NCI-H774 (cell line): ENCODE measurements at regions not wholly inside any gene's neighbourhood (a gene's known extent, or its start where the extent isn't known, plus 50 kb on each side); places are given as distances from the start of the nearest gene placed in this dataset.

Experiments
- DNase-seq: peaks from one replicate; lab custom pipeline; 2025; lab: John Stamatoyannopoulos, UW

DNA sequence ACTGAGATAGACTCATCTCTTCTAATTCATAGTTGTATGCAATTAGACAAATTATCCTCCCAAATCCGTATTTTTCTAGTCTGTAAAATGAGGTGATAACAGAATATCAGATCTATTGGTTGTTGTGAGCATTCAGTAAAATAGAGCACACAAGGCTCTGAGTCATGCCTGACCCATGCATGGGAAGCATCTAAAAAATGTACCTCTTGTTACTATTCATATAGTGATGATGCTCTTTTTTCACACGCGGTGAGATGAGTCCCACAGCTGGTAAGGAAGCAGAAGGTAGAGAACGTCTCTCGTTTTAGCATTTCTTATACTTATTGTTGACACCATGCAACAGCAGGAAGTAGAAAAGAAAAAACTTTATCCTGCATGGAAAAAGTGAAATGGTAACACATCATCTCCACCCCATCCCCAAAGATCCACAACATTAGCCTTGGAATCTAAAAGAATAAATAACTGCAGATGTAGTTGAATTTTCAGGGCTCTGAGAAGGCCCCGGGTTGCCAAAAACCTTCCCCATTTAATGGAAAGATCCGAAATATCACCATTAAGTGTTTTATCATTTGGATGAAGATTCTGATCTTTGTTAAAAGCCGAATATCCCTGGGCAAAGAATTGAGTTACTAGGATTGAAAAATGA lies 215.6 kb downstream of the TMEM114 start:
- DNase-seq = no peak

DNA sequence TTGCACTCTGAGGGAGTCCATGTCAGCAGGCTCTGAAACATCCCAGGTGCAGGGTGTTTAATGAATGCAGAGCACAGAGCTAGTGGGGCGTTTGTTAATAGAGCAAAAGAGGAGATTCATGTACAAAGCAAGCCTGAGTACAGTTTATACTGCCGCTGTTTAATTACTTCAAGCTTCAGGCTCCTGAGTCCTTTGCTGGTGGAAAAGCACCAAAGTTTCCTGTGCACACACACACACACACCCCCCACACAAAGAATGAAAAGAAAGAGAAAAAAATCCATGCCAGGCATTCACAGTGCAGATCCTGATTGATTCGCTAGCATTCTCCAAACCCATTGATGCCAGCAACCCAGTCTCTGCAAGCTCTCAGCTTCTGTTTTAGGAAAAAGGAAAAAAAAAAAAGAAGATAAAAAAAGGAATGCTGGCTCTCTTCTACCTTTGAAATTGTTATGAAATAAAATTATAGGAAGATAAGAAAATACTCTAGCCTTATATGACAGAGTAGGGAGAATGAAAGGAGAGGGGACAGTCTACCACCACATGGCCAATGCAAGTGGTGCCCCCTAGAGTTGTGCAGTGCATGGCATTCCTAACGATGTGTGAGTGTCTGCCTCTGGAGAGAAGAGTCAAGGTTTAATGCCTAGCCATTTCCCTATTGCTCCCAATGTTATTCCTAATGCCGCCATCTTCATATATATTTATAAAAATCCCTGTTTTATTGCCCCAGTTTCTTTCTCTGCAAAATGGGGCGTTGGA lies 216.5 kb downstream of the TMEM114 start:
- no peak for DNase-seq

DNA sequence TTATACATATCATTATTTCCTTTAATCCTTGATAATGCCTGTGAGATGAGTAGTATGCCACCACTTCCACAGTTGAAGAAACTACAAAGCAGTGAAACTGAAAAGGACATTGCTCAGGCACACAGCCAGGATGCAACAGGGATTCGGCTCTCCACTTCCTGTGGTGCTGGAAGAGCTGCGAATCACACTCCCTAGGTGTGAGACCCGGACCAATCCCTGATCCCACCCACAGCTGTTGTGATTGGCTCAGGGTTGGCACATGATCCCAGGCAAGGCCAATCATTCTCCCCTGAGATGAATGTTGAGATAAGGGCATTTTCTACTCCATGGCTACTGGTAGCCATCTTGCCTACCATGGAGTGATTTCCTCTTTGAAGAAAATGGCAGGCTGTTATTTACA lies 218.2 kb downstream of the TMEM114 start:
- no peak for DNase-seq

DNA sequence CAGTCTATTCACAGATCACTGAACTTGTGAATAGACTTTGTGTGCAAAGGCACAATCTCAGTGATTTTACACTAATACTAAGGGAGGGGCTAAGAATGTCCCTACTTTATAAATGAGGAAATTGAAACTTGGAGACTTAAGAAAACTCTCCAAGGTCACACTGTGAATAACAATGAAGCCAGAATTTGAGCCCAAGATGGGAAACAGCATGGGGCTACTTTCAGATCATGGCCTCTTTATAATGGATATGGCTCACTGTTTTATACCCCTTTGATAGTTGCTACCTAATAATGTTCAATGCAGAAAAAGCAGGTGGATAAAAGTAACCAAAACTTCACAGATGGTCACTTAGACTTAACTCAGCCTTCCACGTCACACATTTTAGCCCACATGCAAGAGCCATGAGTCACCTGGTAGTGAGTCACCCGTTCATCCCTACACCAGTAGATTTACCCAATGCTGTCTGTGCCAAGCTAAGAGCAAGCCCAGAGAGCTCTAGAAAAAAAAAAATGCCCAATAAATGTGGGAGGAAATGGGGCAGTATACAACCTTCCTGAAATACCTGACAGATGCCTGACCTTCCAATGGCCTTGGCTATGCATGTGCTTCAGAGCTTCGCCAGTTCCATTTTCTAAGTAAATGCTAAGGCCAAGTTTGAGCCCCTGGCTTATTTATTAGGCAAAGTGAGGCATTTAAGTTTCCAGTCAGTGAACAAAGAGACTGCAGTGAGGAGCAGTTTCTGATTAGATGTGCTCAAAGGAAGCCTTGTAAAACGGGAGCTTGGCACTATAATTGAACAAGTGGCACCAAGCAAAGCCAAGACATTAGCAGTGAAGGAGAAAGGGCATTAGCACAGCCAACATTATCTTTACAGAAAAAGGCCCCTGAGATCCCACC lies 219.7 kb downstream of the TMEM114 start:
- DNase-seq = no peak

DNA sequence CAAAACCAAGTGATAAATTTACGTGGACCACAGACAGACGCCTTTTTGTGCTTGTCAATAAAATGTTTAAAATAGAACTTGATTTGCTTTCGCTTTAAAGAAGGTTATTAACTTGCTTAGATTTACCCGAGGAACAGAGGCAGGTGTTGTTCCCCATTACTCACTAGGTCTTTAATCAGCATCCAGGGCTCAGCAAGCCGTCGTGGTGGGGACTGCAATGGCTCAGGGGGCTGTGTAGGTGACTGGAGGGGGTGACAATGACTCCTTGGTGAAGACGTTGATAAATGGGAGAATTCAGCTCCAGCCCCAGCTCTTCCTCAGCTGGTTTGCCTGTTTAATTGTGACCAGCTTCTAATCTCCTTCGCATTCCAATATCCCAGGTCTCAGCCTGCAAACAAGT lies 231.4 kb downstream of the TMEM114 start:
- no peak for DNase-seq

DNA sequence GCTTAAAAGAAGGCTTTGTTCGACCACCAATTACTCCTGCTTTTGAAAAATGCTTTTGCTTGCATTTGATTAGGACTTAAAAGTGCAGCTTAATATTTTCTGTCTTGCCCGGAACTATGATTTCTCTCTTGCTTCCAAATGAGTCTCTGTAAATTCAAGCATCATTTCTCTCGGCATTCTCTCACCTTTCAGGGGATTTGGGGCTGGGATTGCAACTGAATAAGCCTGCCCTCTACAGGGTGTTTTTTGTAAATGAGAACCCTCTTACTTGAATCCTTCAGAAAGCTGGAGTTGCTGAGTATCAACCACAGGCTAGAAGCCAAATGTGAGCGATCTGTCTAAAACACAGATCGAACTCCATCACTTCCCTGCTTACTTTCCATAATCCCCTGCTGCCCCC lies 234.6 kb downstream of the TMEM114 start:
- no peak for DNase-seq

DNA sequence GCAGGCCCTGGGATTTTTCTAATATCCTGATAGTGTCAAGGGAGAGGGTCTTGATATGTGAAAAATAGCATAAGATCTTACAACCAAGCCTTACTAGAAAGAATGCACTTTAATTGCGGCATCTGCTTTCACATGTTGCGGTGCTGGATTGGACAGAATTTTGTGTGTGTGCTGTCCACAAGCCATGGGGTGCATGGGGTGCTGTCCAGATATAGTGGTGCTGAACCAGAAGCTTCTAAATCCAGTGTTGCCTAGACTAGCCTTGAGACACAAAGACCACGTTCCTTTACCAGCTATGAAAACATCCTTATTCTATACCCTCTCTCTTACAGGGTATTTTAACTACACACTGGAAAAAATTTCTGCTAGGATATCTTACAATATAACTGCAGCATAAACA lies 244.0 kb downstream of the TMEM114 start:
- no peak for DNase-seq

DNA sequence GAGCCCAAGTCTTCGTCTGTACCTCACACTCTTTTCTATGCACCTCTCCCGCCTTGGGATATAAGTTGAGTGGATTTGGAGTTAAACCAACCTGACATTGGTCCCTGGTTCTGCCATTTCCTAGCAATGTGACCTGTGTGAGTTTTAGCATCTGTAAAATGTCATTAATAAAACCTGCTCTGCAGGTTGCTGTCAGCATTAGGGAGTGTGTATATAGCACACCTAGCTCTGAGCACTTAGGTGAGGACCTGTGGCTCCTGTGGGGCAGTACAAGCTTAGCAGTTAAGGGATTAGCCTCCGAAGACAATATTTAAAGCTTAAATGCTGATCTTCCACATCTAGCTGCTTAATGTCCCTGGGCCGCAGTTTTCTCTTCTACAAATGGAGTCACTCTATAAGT lies 248.0 kb downstream of the TMEM114 start:
- no peak for DNase-seq

DNA sequence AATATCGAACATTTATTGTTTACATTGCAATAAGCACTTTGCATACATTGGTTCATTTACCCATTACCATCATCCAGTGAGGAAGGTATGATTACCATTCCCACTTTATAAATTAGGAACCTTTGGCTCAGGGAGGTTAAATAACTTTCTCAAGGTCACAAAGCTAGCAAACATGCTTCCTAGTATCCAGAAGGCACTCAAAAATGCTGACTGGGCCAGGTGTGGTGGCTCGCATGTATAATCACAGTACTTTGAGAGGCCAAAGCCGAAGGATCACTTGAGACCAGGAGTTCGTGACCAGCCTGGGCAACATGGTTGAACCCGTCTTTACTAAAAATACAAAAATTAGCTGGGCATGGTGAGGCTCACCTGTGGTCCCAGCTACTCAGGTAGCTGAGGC lies 259.6 kb downstream of the TMEM114 start:
- DNase-seq = no peak

DNA sequence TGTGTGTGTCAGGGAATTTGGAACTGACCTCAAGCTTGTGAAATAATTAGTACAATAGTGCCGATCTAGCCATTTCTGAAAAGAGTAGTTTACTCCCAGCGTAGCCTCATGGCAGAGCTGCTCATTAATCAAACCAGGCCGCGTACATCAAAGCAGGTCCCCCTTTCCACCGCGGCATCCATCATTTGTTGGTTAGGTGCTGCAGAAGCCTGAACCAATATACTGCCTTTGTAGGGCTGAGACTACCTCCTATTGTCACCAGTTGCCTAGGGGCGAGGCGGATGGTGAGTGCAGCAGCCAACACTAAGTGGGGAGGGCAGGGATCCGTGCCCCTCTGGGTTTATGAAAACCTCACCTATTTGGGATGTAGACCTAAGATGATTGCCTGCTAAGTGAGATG lies 264.1 kb downstream of the TMEM114 start:
- no peak for DNase-seq

DNA sequence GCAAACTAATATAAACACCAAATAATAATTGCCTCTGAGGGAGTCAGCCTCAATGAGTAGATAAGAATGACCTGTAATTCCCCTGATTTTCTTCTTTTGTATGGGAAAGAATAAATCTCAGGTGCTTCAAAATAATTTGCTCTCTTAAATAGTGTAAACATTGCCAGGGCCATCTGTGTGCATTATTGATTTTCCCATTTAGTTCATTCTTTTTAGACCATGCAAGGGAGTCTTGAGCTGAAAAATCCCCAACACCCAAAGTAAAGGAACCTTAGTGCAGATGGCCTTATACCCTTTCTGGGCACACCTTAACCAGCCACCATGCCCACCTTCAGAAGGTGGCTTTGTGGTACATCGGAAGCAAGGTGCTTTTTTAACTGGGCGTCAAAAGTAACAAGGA lies 267.2 kb downstream of the TMEM114 start:
- peak; percentile 58 for DNase-seq

DNA sequence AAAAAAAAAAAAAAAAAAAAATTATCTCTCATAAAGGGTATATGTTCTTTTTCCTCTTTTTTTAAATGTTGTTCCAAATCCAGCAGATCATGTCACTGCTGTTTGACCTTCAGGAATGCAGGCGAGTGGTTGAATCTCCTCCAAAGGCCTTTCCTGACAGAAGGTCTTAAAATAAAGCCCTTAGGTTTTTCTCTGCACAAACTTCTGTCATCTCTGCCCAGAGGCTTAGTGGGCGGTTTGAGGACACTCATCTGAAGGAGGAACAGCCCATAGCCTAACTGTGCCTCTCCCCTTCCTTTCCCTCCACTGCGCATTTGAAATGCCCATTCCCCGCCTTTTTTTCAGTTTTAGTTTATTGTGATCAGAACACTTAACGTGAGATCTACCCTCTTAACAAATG lies 270.2 kb downstream of the TMEM114 start:
- DNase-seq = no peak

DNA sequence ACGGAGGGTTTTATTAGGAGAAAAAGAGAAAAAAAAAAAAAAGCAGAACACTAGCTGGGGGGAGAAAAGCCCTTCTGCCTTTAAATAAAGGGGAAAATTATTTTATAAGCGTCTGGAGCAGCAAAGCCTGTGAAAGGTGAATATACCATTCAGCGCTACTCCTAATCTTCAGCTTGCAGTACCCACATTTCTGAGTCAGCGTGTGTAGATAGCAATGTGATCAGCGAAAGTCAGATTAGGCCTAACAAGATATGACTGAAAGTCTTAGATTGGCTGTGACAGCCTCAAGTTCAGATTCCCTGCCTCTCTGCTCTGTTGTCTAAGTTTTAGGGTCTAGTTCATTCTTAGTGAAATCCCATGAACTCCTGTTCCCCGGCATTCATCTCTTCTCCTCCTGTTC lies 279.5 kb downstream of the TMEM114 start:
- no peak for DNase-seq

DNA sequence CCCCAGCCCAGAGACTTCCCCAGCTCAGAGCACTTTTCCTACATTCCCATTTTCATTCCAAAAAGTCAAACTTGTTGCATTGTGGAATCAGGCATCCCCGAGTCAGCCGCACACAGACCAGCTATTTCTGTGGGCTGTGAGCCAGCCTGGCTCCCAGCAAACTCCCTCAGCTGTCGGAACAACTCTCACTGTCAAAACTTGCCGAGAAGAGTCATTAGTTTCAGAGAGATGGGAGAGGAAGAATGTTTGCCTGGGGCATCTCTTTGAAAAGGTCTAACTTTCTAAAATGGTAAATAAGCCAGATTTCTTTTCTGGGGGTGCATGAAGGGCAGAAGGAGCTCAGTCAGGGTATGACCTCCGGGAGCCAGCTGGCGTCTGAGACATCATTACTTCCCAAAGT lies 280.0 kb downstream of the TMEM114 start:
- no peak for DNase-seq

DNA sequence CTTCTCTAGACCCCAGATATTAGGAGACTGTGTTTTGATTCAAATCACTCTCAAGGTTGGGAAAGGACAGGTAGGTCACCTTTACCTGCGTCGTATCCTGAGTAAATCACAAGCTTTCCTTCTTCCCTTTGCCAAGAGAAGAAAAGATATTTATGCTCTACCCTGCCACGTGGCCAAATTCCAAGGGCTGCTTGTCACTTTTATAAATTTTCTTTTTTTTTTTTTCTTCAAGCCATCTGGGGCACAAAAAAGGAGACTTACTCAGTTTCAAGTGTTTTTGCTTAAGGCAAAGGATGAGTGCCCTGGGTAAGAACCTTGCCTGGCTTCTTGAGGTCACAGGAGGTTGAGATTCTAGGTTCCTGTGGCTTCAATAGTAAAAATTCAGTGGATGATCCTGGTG lies 285.1 kb downstream of the TMEM114 start:
- no peak for DNase-seq

DNA sequence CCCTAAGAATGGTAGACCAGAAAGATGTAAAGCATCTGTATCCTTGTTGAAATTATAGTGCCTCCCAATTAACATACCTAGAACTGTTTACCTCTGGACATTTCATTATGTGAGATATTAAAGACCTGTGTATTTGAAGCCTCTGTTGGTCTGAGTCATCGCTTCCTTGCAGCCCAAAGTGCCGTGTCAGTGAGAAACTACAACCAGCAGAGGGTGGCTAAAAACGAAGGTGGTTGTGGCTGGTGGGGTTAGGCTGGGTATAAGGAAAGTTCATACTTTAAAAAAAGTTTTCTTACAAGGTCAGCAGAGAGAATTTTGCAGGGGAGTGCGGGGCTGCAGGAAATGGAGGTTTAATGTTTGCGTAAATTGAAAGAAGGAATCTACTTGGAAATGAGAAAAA lies 290.7 kb downstream of the TMEM114 start:
- DNase-seq = no peak

DNA sequence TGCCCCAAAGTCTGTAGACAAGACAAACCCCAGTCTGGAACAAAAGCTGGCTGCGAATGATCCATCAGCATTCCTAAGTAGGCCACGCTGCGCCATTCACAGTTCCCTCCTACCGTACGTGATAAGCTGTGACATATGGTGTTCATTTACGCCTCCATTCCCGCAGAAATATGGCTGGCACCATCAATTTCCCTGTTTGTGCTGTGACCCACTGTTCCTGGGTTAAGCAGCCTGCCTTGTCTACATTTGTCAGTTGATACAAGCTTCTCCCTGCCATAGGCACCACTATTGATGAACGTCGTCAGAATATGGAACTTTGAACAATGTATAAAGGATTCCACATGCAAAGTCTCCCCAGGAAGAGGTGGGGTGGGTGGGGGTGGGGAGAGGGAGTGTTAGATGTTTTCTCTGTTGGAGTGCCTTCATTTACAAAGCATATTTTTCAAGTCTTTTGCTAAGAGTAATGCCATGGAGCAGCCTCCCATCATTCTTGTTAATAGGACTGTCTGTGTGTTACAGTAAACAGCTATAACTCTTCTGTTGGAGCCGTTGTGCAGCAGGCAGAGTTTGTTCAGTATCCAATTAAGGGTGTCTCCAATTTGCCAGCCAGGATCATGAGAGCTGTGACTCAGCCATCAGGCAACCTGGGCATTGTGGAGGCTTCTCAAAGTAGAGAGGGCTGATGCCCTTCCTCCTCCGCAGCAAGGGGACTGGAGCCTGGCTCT lies 294.6 kb downstream of the TMEM114 start:
- peak; percentile 13 for DNase-seq

DNA sequence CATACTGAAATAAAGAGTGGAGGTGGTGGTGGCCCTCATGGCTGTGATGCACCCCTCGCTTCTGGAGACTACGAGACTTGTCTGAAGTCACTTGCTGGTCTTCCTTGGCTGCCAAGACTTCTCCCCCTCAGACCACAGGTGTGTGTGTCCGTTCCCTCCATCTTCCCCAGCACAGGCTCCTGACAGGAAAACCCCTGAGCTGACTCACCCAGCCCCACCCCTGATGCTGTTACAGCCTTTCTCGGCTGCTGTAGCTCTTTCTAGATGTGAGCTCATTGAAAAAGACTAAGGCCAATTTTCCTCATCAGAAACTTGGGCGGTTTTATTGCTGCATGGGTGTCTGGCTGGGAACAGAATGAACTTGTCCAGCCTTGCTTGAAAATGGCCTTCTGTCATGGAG lies 296.9 kb downstream of the TMEM114 start:
- DNase-seq = no peak

DNA sequence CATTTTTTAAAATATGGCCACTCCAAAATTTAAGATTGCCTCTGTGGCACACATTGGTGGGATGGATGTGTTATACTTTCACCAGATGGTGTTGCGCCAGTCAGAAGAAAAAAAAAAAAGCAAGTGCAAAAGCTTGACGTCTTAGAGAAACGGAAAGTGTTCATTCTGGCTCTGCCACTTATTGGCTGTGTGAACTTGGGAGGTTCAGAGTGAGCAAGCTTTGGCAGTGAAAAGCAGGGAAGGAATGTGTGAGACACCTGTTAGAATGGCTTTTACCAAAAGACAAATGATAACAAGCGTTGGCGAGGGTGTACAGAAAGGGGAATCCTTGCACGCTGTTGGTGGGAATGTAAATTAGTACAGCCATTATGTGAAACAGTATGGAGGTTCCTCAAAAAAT lies 298.0 kb downstream of the TMEM114 start:
- no peak for DNase-seq

DNA sequence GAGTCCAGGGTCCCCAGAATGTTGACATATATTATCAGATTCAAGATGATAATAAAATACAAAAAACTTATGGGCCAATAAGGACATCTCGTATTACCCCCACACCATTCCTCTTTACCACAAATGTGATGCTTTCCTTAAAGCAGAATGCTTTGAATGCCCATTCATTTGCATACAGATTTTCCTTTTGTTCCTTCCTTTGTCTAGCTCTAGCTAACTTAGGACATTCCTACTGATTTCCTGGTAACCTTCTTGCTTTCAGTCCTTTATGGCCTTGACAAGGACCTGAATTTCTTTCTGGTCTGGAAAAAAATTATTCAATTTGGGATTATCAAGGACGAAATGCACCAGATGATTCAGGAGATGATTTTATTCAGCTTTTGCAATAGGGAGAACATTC lies 304.0 kb downstream of the TMEM114 start:
- DNase-seq = no peak

DNA sequence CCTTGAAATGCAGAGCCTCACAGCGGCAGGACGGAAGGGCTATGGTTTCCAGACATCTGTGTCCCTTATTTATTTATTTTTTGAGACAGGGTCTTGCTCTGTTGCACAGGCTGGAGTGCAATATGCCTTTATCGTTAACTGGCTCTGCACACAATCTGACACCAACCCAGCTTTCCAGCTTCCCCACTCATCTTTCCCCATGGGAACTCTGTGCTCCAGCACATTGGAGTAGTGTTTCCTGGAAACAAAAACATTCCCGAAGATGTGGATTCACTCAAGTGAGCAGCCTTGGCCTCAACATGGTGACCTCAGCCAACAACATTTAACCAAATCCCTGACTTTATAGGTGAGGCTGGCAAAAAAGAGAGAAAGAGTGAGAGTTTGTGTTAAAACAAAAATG lies 307.1 kb downstream of the TMEM114 start:
- no peak for DNase-seq

DNA sequence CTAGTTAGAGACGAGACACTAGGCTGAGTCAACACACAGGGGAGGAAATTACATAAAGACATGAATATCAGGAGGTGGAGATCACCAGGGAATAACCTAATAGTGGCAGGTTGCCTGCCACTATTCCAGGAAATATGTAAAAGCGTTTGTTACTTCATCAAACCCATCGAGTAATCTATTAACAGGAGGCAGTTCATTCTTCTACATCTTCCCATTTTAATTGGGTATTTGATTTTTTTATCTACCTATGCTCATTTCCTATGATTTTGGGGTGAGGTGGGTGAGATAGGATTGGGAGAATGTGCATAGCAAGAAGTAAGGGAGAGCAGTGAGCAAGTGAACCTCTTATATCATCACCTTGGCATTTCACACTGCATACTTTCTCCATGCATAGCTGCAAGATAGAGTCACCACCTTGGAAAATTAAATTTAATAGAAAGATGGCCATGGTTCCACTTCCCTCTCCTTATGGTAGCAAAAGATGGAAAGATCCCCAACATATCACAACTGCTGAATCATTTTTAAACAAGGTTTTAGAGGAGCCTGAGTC lies 312.2 kb downstream of the TMEM114 start:
- DNase-seq = no peak
